Lung microvascular endothelial cell (primary cell): ENCODE measurements at regions not wholly inside any gene's neighbourhood (a gene's known extent, or its start where the extent isn't known, plus 50 kb on each side); places are given as distances from the start of the nearest gene placed in this dataset.

Experiments
- DNase-seq, 2 donors: peaks; one replicate each; pipeline versions ENCODE4 v3.0.0 to v3.0.0-alpha.2; 2010; ENCODE audit warnings: low read depth in 2 of 2

GRCh38 chr11:109796253-109796652 is 296.9 kb upstream of the ZC3H12C start:
- no peak for DNase-seq

GRCh38 chr11:109798521-109798920 is 294.7 kb upstream of the ZC3H12C start:
- DNase-seq = no peak

- DNase-seq = no peak
Measured at GRCh38 chr11:109799604-109800003, 293.6 kb upstream of the ZC3H12C start.

DNA sequence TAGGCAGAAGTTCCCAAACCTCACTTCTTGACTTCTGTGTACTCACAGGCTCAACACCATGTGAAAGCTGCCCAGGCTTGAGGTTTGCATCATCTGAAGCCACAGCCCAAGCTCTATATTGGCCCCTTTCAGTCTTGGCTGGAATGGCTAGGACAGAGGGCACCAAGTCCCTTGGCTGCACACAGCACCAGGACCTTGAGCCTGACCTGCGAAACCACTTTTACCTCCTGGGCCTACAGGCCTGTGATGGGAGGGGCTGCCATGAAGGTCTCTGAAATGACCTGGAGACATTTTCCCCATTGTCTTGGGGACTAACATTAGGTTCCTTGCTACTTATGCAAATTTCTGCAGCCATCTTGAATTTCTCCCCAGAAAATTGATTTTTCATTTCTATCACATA is 288.3 kb upstream of the ZC3H12C start:
- no peak for DNase-seq

GRCh38 chr11:109806205-109806604 is 287.0 kb upstream of the ZC3H12C start:
- no peak for DNase-seq

- DNase-seq = peak in 1 of 2 donors; percentile 45
Measured at GRCh38 chr11:109808569-109808968, 284.6 kb upstream of the ZC3H12C start.

- no peak for DNase-seq
Measured at GRCh38 chr11:109814824-109815223, 278.4 kb upstream of the ZC3H12C start.

GRCh38 chr11:109815500-109816150 is 277.6 kb upstream of the ZC3H12C start:
- no peak for DNase-seq

DNA sequence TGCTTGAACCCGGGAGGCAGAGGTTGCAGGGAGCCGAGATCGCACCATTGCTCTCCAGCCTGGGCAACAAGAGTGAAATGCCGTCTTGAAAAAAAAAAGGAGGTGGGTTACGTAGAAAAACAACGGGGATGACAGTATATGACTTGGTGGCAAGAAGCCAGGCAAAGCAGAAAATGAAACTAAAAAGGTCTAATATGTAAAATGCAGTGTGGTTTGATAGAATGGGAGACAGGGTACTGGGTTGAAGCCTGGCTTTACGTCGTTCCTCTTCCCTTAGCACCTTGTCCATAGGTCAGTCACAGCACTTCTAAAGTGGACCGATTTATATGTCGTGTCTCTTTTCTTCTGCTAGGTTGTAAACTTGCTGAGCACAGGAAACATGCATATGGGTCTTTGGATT is 274.9 kb upstream of the ZC3H12C start:
- DNase-seq = peak in 1 of 2 donors; percentile 7

DNA sequence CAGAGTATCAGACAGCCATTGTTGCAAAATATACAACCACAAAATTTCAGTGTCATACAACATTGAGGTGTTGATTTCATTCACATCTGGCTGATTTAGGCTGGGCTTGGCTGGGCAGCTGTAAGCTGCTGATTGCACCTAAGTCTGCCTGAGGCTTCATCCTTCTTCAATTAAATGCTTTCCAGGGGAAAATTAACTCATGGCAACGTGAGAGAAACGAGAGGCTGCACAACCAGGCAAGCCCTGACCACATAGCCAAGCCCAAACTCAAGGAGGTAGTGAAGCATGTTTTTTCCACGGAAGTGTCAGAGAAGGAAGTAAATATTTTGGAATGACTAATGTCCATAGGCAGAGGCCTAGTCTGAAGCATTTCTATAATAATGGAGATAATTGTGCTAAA is 273.8 kb upstream of the ZC3H12C start:
- DNase-seq = no peak

- no peak for DNase-seq
Measured at GRCh38 chr11:109821511-109821910, 271.7 kb upstream of the ZC3H12C start.

DNA sequence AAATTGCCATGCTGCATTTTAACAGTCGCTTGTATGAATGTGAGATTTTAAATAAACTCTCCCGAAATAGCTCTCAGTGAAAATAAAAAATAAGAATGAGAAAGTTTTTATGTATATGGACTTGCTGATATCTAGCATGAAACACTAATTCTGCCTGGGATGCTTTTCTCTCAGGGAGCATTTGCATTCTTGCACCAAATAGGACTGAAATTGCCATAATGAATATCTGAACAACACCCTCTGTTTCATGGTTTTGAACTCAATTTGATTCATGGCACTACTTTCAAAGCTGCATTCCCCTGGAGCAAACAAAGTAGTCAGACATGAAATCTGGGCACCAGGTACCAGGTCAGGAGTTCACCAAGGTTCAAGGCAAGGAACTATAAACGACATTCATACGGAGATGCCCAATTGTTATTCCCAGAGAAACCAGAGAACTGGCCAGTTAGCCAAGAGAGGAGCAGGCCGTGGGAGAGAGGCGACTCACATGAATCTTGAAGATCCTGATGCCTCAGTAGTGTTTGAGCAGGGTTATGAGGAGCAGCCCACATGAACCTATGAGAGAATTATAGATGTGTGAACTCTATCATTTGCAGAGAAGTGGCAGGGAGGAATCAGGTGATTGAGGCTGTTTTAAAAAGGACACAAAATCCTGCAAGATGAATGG is 270.6 kb upstream of the ZC3H12C start:
- DNase-seq = no peak

DNA sequence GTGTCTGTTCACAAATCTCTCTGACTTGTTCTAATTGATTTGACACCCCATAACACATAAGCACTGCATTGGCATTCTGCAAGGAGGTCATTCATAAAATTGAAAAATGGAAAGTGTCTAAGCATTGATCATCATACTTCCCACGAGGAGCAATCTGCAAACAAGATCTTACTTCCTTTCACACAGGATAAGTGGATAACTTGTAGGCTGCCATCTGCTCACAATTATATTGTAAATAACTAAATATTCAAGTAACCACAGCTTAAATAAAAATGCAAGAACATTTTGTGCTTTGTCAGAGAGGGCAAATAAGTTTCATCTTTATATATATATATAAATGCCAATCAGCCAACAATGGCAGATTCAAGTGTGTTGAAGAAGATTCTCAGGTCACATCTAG is 264.8 kb upstream of the ZC3H12C start:
- DNase-seq = no peak

- no peak for DNase-seq
Measured at GRCh38 chr11:109838026-109838425, 255.2 kb upstream of the ZC3H12C start.

DNA sequence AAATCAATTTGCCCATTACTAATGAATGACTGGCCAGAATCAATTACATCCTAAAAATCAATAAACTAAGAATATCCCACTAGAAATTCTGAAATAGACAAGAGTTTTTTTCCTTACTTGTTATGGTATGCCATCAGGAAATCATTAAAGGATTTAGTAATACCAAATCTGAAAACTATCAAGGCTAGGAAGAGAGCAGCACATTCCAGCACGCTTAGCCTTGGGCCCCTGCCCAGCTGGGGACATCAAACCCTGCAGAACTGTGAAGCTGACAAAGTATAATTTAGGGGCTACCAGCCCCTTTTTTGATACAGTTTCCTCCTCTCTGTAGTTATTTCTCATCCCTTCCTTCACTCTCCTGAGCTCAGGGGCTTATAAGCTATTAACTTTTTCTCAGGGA is 247.8 kb upstream of the ZC3H12C start:
- no peak for DNase-seq

- DNase-seq = no peak
Measured at GRCh38 chr11:109847621-109848020, 245.6 kb upstream of the ZC3H12C start.

GRCh38 chr11:109849051-109849450 is 244.1 kb upstream of the ZC3H12C start:
- no peak for DNase-seq

DNA sequence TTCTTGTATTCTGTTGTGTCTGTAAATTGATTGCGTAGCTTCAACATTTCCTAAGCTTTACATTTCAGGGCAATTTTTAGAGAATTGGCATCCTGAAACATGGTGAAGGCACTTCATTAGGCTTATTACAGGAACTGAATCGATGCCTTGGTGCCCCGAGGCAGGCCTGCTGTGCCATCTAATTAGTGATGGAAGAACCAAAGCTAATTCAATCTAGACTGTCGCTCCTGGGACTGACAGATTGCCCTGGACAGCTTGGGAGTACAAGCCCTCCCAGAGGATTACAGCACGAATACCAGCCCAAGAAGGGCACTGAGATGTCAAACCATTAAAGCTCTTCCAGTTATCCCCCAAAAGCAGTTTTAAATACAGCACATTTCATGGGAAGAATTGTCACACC is 243.2 kb upstream of the ZC3H12C start:
- DNase-seq = no peak

GRCh38 chr11:109851780-109852390 is 241.3 kb upstream of the ZC3H12C start:
- no peak for DNase-seq

- DNase-seq = peak; percentile 74 to 88
Measured at GRCh38 chr11:109853156-109853776, 239.9 kb upstream of the ZC3H12C start.

DNA sequence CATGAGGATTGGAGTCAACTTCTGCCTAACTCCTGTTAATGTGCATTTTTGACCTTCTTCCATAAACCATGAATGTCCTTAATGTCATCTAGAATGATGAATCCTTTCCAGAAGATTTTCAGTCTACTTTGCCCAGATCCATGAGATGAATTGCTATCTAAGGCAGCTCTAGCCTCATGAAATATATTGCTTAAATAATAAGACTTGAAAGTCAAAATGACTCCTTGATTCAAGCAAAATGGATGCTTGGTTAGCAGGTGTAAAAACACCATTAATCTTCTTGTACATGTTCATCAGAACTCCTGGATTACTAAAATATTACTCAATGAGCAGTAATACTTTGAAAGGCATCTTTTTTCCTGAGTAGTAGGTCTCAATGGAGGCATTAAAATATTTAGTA is 238.5 kb upstream of the ZC3H12C start:
- no peak for DNase-seq

GRCh38 chr11:109856928-109857327 is 236.3 kb upstream of the ZC3H12C start:
- no peak for DNase-seq

- no peak for DNase-seq
Measured at GRCh38 chr11:109857637-109858036, 235.6 kb upstream of the ZC3H12C start.
